ENCODE measurements at regions not wholly inside any gene's neighbourhood (a gene's known extent, or its start where the extent isn't known, plus 50 kb on each side); places are given as distances from the start of the nearest gene placed in this dataset.

- DNase-seq, result no peak
Observed at GRCh38 chr14:71585361-71585760, 346.9 kb upstream of the RGS6 start.

- peak; percentile 81 for DNase-seq
Observed at GRCh38 chr14:71586131-71586897, 345.9 kb upstream of the RGS6 start.

GRCh38 chr14:71588028-71588427, 344.2 kb upstream of the RGS6 start:
- no peak for DNase-seq

- DNase-seq, result no peak
Observed at GRCh38 chr14:71588576-71589215, 343.5 kb upstream of the RGS6 start.

- DNase-seq, result no peak
Observed at GRCh38 chr14:71589609-71590008, 342.6 kb upstream of the RGS6 start.

- DNase-seq, result no peak
Observed at GRCh38 chr14:71590131-71590530, 342.1 kb upstream of the RGS6 start.

- DNase-seq, result no peak
Observed at GRCh38 chr14:71591231-71591630, 341.0 kb upstream of the RGS6 start.

- DNase-seq, result no peak
Observed at GRCh38 chr14:71591929-71592328, 340.3 kb upstream of the RGS6 start.

- no peak for DNase-seq
Observed at GRCh38 chr14:71592361-71592760, 339.9 kb upstream of the RGS6 start.

- no peak for DNase-seq
Observed at GRCh38 chr14:71593966-71594365, 338.3 kb upstream of the RGS6 start.

GRCh38 chr14:71594821-71595220, 337.4 kb upstream of the RGS6 start:
- DNase-seq, result no peak

GRCh38 chr14:71595441-71595840, 336.8 kb upstream of the RGS6 start:
- DNase-seq, result no peak

GRCh38 chr14:71597287-71597920, 334.8 kb upstream of the RGS6 start:
- no peak for DNase-seq

- no peak for DNase-seq
Observed at GRCh38 chr14:71597955-71598660, 334.1 kb upstream of the RGS6 start.

GRCh38 chr14:71600309-71600708, 331.9 kb upstream of the RGS6 start:
- DNase-seq, result no peak

GRCh38 chr14:71602524-71602923, 329.7 kb upstream of the RGS6 start:
- DNase-seq, result no peak

GRCh38 chr14:71604231-71604630, 328.0 kb upstream of the RGS6 start:
- DNase-seq, result no peak

- DNase-seq, result no peak
Observed at GRCh38 chr14:71606064-71606463, 326.2 kb upstream of the RGS6 start.

- no peak for DNase-seq
Observed at GRCh38 chr14:71606575-71606974, 325.7 kb upstream of the RGS6 start.

- no peak for DNase-seq
Observed at GRCh38 chr14:71607056-71607455, 325.2 kb upstream of the RGS6 start.

GRCh38 chr14:71610149-71610548, 322.1 kb upstream of the RGS6 start:
- DNase-seq, result no peak

GRCh38 chr14:71610797-71611196, 321.4 kb upstream of the RGS6 start:
- no peak for DNase-seq

- DNase-seq, result no peak
Observed at GRCh38 chr14:71613168-71613567, 319.1 kb upstream of the RGS6 start.

GRCh38 chr14:71616013-71616412, 316.2 kb upstream of the RGS6 start:
- DNase-seq, result no peak
